ENCODE measurements at regions not wholly inside any gene's neighbourhood (a gene's known extent, or its start where the extent isn't known, plus 50 kb on each side); places are given as distances from the start of the nearest gene placed in this dataset.

DNA sequence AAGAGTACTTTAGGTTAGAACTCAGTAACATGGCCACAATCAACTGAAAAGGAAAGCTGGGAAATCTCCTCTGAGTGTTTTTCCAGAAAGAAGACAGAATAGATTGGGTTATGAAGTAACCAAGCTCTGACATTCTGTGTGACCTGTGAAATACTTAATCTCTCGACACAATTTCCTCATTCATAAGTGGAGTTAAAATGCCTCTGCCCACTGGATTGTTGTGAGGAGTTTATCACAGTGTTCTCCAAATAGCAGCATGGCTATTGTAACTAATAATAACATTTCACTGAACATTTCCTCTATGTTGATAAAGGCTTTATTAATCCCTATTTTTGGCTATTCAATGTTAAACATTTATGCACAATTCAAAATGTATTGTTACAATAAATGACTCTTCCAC is 311.0 kb downstream of the GABRB2 start:
- DNase-seq (ENCODE audit: low spot score): no peak

DNA sequence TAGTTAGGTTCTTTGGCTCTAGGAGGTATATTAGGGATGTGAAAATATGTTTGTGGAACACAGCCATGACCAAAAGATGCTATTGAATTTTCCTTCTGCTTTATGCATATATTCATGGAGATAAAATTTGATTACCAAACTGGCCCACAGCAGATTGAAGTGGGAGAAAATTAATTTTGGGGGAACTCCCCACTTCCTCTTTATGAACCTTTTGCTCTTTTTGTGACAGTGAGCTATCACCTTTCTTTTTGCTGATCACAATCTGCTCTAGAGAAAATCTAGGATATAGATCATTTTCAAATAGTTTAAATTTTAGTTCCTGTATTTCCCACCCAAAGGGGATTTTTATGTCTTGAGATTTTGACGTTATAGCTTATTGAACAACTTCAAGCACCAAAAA is 313.0 kb downstream of the GABRB2 start:
- DNase-seq (ENCODE audit: low spot score): no peak

DNA sequence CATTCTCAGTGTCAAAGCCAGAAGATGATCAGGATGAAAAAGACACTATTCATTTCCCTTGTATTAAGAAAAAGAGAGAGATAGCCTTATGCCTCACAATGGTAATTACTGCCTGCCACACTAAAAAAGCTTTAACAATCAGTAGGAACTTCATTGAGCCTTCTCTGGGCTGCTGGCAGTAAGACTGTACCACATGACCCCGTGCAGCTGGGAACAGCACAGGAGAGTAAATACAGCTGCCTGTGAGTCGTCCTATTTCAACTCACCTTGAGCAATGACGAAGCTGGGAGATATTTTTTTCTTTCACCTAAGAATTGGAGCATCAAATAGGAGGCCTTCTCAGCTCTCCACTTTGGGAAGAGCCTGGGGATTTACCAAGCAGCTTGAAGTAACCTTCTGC is 316.3 kb downstream of the GABRB2 start:
- DNase-seq (ENCODE audit: low spot score): no peak

- no peak for DNase-seq (ENCODE audit: low spot score)
Measured at GRCh38 chr5:161219816-161220215, 326.7 kb downstream of the GABRB2 start.

GRCh38 chr5:161216877-161217276 is 329.6 kb downstream of the GABRB2 start:
- no peak for DNase-seq (ENCODE audit: low spot score)

- DNase-seq (ENCODE audit: low spot score): no peak
Measured at GRCh38 chr5:161212123-161212712, 334.3 kb downstream of the GABRB2 start.

GRCh38 chr5:161201558-161201957 is 345.0 kb downstream of the GABRB2 start:
- no peak for DNase-seq (ENCODE audit: low spot score)

DNA sequence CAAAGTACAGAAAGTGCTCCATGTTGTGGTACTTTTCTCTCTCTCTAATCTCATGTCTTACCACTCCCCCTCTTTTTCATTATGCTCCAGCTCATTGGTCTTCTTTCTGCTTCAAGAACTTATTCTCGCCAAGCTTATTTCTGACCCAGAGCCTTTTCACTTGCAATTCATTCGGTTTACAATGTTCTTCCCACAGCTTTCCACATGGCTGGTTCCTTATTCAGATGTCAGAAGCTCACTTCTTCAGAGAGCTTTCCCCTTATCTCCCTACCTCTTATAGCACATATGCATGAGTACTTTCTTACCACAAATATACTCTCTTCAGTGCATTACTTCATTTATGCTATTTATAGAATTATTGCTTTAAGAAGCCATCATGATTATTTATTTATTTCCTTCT is 338.8 kb upstream of the ATP10B start:
- no peak for DNase-seq (ENCODE audit: low spot score)

DNA sequence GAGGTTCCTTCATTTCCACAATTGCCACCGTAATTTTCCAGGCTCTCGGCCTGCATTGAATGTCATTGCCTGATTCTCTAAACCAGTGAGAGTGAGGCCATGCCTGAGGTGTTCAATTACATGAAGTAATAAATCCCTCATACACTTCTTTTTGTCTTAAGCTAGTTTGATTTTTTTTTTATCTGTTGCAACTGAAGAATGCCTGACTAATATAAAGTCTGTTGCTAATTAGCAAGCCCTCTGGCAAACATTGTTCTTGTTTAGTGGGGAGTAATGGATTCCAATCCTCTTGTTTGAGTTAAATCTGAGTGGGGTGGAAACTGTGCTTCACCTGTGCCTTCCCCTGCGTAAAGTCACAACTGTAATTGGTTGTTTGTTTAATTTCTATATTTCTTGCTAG is 338.1 kb upstream of the ATP10B start:
- DNase-seq (ENCODE audit: low spot score): no peak

DNA sequence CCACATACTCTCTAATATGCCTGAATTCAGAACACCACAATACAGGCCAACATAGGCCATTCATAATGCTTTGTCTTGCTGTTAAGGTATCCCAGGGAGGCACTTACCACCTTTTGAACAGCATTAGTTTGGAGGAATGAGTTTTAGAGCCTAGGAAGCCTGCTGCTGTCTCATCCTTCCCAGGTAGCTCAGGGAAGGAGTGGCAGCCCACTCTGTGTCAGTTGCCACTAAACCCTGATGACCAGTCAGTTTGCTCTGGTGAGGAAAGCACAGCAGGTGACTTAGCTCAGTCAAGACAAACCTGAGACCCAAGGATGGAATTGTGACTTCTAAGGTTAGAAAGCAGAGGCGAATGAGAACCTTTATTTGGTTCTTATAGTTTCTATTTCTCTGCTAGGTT is 337.4 kb upstream of the ATP10B start:
- no peak for DNase-seq (ENCODE audit: low spot score)

DNA sequence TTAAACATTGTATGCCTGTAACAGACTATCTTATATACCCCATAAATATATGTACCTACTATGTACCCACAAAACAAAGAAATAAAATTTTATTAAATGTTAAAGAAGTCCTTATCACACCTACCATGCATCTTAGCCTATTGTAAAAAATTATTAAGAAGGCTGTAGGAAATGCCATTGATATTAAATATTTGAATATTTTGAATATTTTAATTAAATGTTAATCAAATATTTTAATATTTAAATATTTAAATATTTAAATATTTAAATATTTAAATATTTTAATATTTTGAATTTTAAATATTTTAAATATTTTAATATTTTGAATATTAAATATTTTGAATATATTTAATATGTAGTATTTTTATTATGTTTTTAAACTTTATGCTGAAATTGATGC is 331.5 kb upstream of the ATP10B start:
- DNase-seq (ENCODE audit: low spot score): no peak

DNA sequence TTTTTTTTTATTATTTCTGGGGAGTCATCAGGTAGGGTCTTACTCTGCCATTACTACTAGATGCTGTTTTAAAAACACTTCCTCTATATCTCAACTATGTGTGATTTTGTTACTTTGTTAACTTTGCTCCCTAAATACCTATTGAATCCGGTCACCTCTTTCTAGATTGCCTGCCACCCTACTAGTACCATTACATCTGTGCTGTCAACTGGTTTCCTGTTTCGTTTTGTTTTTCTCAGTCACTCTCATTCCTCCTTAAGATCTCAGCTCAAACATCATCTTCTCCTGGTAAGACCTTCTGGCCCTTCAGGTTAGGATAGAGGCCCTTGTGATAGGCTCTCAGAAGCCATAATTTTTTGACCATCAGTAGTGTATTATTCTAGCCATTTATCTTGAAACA is 324.2 kb upstream of the ATP10B start:
- no peak for DNase-seq (ENCODE audit: low spot score)

DNA sequence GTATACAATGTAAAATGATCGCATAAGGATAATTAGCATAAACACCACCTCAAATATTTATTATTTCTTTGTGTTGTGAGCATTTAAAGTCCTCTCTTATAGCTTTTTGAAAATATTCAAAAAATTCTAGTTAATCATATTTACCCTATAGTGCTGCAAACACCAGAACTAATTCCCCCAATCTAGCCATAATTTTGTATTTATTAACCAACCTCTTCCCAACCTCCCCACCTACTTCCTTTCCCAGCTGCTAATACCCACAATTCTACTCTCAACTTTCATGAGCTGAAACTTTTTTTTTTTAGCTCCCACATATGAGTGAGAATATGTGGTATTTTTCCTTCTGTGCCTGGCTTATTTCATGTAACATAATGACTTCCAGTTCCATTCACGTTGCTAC is 317.8 kb upstream of the ATP10B start:
- DNase-seq (ENCODE audit: low spot score): no peak

DNA sequence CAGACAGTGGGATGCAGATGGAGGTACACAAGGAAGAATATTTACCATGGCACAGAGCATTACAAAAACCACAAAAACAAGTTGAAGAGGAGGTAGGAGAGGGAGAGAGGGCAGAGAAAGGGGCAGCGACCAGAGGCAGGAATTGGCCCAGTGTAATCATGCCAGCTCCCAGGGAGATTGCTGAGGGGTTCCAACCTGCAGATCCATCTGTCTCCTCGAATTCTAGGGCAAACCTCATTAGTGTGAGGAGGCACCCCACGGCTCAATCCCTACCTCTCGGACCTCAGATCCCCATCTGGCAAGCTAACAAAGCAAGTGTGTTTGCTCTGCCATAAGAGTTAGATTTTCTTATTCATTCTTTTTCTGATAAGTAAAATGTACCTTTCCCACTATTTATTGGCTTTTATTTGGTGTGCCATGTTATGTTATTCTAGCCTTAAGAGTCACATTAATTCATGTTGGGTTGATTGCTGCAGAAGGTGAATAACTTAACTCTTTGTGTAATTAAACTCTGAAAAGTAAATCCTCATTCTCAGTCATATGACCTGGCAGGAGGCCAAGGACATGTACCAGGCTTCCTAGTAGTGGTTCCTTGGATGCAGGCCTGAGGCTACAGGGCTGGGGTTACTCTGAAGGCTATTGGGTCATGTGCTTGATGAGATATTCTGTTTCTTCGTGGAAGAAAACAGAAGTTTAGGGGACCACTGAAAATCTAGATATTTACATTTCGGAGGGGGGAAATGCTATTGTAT is 315.2 kb upstream of the ATP10B start:
- DNase-seq (ENCODE audit: low spot score): no peak

GRCh38 chr5:161165998-161166660 is 314.1 kb upstream of the ATP10B start:
- no peak for DNase-seq (ENCODE audit: low spot score)

GRCh38 chr5:161157925-161158324 is 305.9 kb upstream of the ATP10B start:
- DNase-seq (ENCODE audit: low spot score): no peak

- DNase-seq (ENCODE audit: low spot score): no peak
Measured at GRCh38 chr5:161155451-161155850, 303.4 kb upstream of the ATP10B start.

DNA sequence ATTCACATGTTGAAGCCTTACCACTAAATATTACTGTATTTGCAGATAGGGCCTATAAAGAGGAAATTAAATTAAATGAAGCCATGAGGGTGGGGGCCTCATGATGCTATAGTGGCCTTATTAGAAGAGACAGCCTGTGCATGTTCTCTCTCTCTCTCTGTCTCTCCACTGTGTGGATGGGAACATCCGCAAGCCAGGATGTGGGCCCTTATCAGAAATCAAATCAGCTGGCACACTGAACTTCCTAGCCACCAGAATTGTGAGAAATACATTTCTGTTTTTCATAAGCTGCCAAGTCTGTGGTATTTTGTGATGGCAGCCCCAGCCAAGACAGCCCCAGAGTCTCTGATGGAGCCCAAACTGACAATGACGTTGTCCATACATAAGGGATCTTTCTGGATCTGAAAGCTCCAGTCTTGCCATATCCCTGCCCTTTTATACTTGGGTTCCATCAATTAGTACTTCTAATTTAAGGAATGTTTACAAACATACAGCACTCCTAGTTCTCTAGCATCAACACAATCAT is 300.5 kb upstream of the ATP10B start:
- no peak for DNase-seq (ENCODE audit: low spot score)

- no peak for DNase-seq (ENCODE audit: low spot score)
Measured at GRCh38 chr5:161150441-161150988, 298.5 kb upstream of the ATP10B start.

GRCh38 chr5:161149078-161149477 is 297.1 kb upstream of the ATP10B start:
- no peak for DNase-seq (ENCODE audit: low spot score)

DNA sequence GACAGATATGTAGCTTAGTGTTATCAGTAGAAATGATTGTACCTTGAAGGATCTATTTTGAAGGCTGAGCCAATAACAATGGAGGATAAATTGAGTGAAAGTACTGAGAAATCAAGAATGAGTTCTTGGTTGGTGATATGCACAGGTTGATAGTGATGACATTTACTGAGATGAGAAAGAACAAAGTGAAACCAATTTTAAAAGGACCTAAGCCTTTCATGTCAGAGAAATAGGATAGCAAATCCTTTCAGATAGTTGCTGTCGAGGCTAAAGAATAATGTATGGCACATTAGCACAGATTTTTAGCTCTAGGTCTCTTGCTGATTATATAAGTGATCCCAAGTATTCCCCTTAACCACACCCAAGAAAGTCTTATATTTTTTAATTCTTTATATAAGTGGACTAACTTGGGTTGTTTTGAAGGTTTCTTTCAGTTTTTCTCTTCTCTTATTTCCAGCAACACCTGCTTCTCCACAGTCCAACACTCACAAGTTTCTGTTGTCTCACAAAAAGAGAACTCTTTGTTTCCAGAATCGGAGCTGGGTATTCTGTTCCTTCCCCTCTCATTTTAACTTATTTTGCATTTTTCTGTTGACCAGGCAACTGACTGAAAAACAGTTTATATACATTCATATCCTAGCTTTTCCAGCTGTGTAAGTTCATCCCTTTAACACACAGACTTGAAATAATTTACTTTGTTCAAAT is 286.9 kb upstream of the ATP10B start:
- DNase-seq (ENCODE audit: low spot score): no peak

GRCh38 chr5:161134956-161135355 is 282.9 kb upstream of the ATP10B start:
- DNase-seq (ENCODE audit: low spot score): no peak

All from iPS-NIHi11 (cell line).